Right ventricle myocardium inferior (tissue), 1 donor: ENCODE measurements at regions not wholly inside any gene's neighbourhood (a gene's known extent, or its start where the extent isn't known, plus 50 kb on each side); places are given as distances from the start of the nearest gene placed in this dataset.

ENCODE experiments used
- ATAC-seq: fragments of 200-7000 bp; cut with Tn5 transposase; one replicate; pipeline ENCODE4 v1.9.1; 2020; ENCODE audit warnings: mild to moderate bottlenecking, moderate library complexity
- DNase-seq: peaks from one replicate; pipeline ENCODE4 v3.0.0; 2021; ENCODE audit errors: missing footprints
- intact Hi-C: fragments of 100-400 bp; cut with DNase I; formaldehyde crosslinking; loops from one replicate; pipeline ENCODE4 v1.11.0; 2022
- donor health status: DM: no; HTN: yes; CAD: no; lungs with severe emphysema.

GRCh38 chr2:5751873-5752482, 59.8 kb downstream of the SOX11 start:
- no peak for ATAC-seq
- intact Hi-C loops, result no loop called here
- no peak for DNase-seq

GRCh38 chr2:5756272-5756671, 64.1 kb downstream of the SOX11 start:
- no peak for DNase-seq
- intact Hi-C loops, result no loop called here
- ATAC-seq, result no peak

- intact Hi-C loops, result no loop called here
- no peak for DNase-seq
- no peak for ATAC-seq
Measured at GRCh38 chr2:5758346-5758745, 66.2 kb downstream of the SOX11 start.

GRCh38 chr2:5759949-5760348, 67.8 kb downstream of the SOX11 start:
- ATAC-seq (no peak), DNase-seq (no peak)
- intact Hi-C loops, result no loop called here

- no peak for DNase-seq
- no peak for ATAC-seq
- intact Hi-C loops, result no loop called here
Measured at GRCh38 chr2:5763531-5763930, 71.3 kb downstream of the SOX11 start.

- intact Hi-C loops, result no loop called here
- no peak for DNase-seq
- ATAC-seq, result no peak
Measured at GRCh38 chr2:5764041-5764440, 71.9 kb downstream of the SOX11 start.

- no peak for ATAC-seq
- intact Hi-C loops, result no loop called here
- no peak for DNase-seq
Measured at GRCh38 chr2:5766056-5766455, 73.9 kb downstream of the SOX11 start.

GRCh38 chr2:5766561-5766960, 74.4 kb downstream of the SOX11 start:
- intact Hi-C loops, result no loop called here
- ATAC-seq (no peak), DNase-seq (no peak)

- ATAC-seq, result no peak
- DNase-seq, result no peak
- intact Hi-C loops, result no loop called here
Measured at GRCh38 chr2:5777131-5777535, 84.9 kb downstream of the SOX11 start.

- DNase-seq (no peak), ATAC-seq (no peak)
- intact Hi-C loops, result no loop called here
Measured at GRCh38 chr2:5781679-5782078, 89.5 kb downstream of the SOX11 start.

GRCh38 chr2:5782103-5782502, 89.9 kb downstream of the SOX11 start:
- intact Hi-C loops, result no loop called here
- no peak for DNase-seq

GRCh38 chr2:5788447-5788846, 96.3 kb downstream of the SOX11 start:
- intact Hi-C loops, result no loop called here
- no peak for DNase-seq
- ATAC-seq, result no peak

More at GRCh38 chr2:5782103-5782502, 89.9 kb downstream of the SOX11 start:
- no peak for ATAC-seq

- intact Hi-C loops, result no loop called here
Measured at GRCh38 chr2:5791371-5791770, 99.2 kb downstream of the SOX11 start.

GRCh38 chr2:5794012-5794411, 101.8 kb downstream of the SOX11 start:
- ATAC-seq (no peak), DNase-seq (no peak)
- intact Hi-C loops, result no loop called here

More at GRCh38 chr2:5791371-5791770, 99.2 kb downstream of the SOX11 start:
- ATAC-seq, result no peak
- DNase-seq, result no peak

GRCh38 chr2:5798084-5798483, 105.9 kb downstream of the SOX11 start:
- intact Hi-C loops, result no loop called here

GRCh38 chr2:5799348-5799747, 107.2 kb downstream of the SOX11 start:
- ATAC-seq (no peak), DNase-seq (no peak)
- intact Hi-C loops, result no loop called here

More at GRCh38 chr2:5798084-5798483, 105.9 kb downstream of the SOX11 start:
- DNase-seq (no peak), ATAC-seq (no peak)

GRCh38 chr2:5803547-5803946, 111.4 kb downstream of the SOX11 start:
- ATAC-seq (no peak), DNase-seq (no peak)
- intact Hi-C loops, result no loop called here

GRCh38 chr2:5818961-5819600, 126.9 kb downstream of the SOX11 start:
- intact Hi-C loops, result no loop called here
- DNase-seq (no peak), ATAC-seq (no peak)

- intact Hi-C loops, result no loop called here
- ATAC-seq (no peak), DNase-seq (no peak)
Measured at GRCh38 chr2:5824126-5824525, 131.9 kb downstream of the SOX11 start.

- ATAC-seq, result no peak
Measured at GRCh38 chr2:5825686-5826085, 133.5 kb downstream of the SOX11 start.

More at GRCh38 chr2:5825686-5826085, 133.5 kb downstream of the SOX11 start:
- DNase-seq, result no peak
- intact Hi-C loops, result no loop called here
